ENCODE measurements at regions not wholly inside any gene's neighbourhood (a gene's known extent, or its start where the extent isn't known, plus 50 kb on each side); places are given as distances from the start of the nearest gene placed in this dataset.

GRCh38 chr2:57453945-57454344, 592.7 kb upstream of the VRK2 start:
- TF ChIP-seq ZNF496 (CRISPR knock-in tag; IDR thresholded peaks at IDR 0.05; ENCODE audit: insufficient replicate concordance): no peak
- ATAC-seq: no peak
- CTCF ChIA-PET (ENCODE audit: low intra/inter-chr PET ratio, low total read pairs): no interaction called here
- in situ Hi-C loops (cut with HindIII; ENCODE audit: extremely low pct_ligation_motif_present, low pct_unique_long_range_greater_than_20kb): no loop called here
- no peaks in the 10 kb centered on the region for H4K20me1 ChIP-seq (ENCODE audit: insufficient read depth, low read length)
- no peak for DNase-seq (ENCODE audit: low spot score)
- H3K36me3 ChIP-seq (replicated peaks in 1 of 2; ENCODE audit: control insufficient read depth in 1 of 2, insufficient read depth in 2 of 2, low read length in 2 of 2): no peaks in the 10 kb centered on the region
- no peak for FAIRE-seq
- H3K4me2 ChIP-seq (ENCODE audit: low read depth, low read length): no peak overlapping the region
- intact Hi-C loops (cut with micrococcal nuclease; ENCODE audit: unreplicated experiment): no loop called here
- 6% methylated on average over 1 of the region's 1 CpG for WGBS (ENCODE audit: low lambda C conversion rate)
- no peak overlapping the region for H2AFZ ChIP-seq (ENCODE audit: low read length)
- H3K9me3 ChIP-seq (ENCODE audit: low read length): no peaks in the 10 kb centered on the region
- H3K79me2 ChIP-seq (ENCODE audit: insufficient read depth, low read length): no peaks in the 10 kb centered on the region
- no TSS peak for BruUV-seq (replicated peaks)
- no peaks in the 10 kb centered on the region for H3K27me3 ChIP-seq (ENCODE audit: control insufficient read depth in 1 of 2, insufficient read depth in 2 of 2, low read length in 2 of 2)
- no peaks in the 10 kb centered on the region for H3K4me1 ChIP-seq (ENCODE audit: insufficient read depth, low read length)
- POLR2A ChIA-PET: no interaction called here
- no peak overlapping the region for H3K4me3 ChIP-seq (replicated peaks in 1 of 3; ENCODE audit: insufficient read depth in 1 of 3, low read depth in 2 of 3, low read length in 3 of 3)
- no peak overlapping the region for H3K27ac ChIP-seq (ENCODE audit: extremely low read length, insufficient read depth, low read length)
- no peak overlapping the region for H3K9ac ChIP-seq (ENCODE audit: insufficient read depth, low read depth, low read length)

GRCh38 chr2:57460396-57461276, 586.0 kb upstream of the VRK2 start:
- TF ChIP-seq ZFP90 (CRISPR knock-in tag; IDR thresholded peaks at IDR 0.05; ENCODE audit: borderline replicate concordance): no peak
- no peak for TF ChIP-seq ZMAT5 (CRISPR knock-in tag; IDR thresholded peaks at IDR 0.05; ENCODE audit: borderline replicate concordance, low read depth)
- TF ChIP-seq POLR2AphosphoS5 (IDR thresholded peaks at IDR 0.05; ENCODE audit: low read depth, low read length): no peak
- TF ChIP-seq SNAI1 (CRISPR knock-in tag; IDR thresholded peaks at IDR 0.05; ENCODE audit: borderline replicate concordance): no peak
- TF ChIP-seq ZMYM4 (CRISPR knock-in tag; IDR thresholded peaks at IDR 0.05): no peak
- TF ChIP-seq ZC3H4 (CRISPR knock-in tag; IDR thresholded peaks at IDR 0.05; ENCODE audit: borderline replicate concordance): no peak
- no peak for TF ChIP-seq MEF2D (CRISPR knock-in tag; IDR thresholded peaks at IDR 0.05)
- TF ChIP-seq ZFP1 (CRISPR knock-in tag; IDR thresholded peaks at IDR 0.05): no peak
- no peak for TF ChIP-seq GMEB2 (CRISPR knock-in tag; IDR thresholded peaks at IDR 0.05; ENCODE audit: low read depth)
- no peak for TF ChIP-seq ZNF567 (CRISPR knock-in tag; IDR thresholded peaks at IDR 0.05; ENCODE audit: borderline replicate concordance)
- TF ChIP-seq RXRB (CRISPR knock-in tag; IDR thresholded peaks at IDR 0.05; ENCODE audit: borderline replicate concordance): no peak
- no peak for TF ChIP-seq GLMP (CRISPR knock-in tag; IDR thresholded peaks at IDR 0.05; ENCODE audit: borderline replicate concordance)
- TF ChIP-seq ZNF547 (CRISPR knock-in tag; IDR thresholded peaks at IDR 0.05): no peak
- Histone ChIP-seq H3K36me3 (replicated peaks in 1 of 2; ENCODE audit: control insufficient read depth in 1 of 2, insufficient read depth in 2 of 2, low read length in 2 of 2) (no peaks in the 10 kb centered on the region), H4K20me1 (ENCODE audit: insufficient read depth, low read length) (no peaks in the 10 kb centered on the region), H3K27ac (ENCODE audit: extremely low read length, insufficient read depth, low read length) (no peak overlapping the region), H3K4me1 (ENCODE audit: insufficient read depth, low read length) (no peaks in the 10 kb centered on the region), H3K4me2 (ENCODE audit: low read depth, low read length) (no peak overlapping the region), H2AFZ (ENCODE audit: low read length) (no peak overlapping the region), H3K9me3 (ENCODE audit: low read length) (no peaks in the 10 kb centered on the region), H3K9ac (ENCODE audit: insufficient read depth, low read depth, low read length) (no peak overlapping the region), H3K27me3 (ENCODE audit: control insufficient read depth in 1 of 2, insufficient read depth in 2 of 2, low read length in 2 of 2) (no peaks in the 10 kb centered on the region), H3K79me2 (ENCODE audit: insufficient read depth, low read length) (no peaks in the 10 kb centered on the region), H3K4me3 (replicated peaks in 1 of 3; ENCODE audit: insufficient read depth in 1 of 3, low read depth in 2 of 3, low read length in 3 of 3) (no peak overlapping the region)
- no TSS peak for BruUV-seq (replicated peaks)
- WGBS (ENCODE audit: low lambda C conversion rate): 0% methylated on average over 2 of the region's 2 CpGs
- ChIA-PET POLR2A (no interaction called here), CTCF (ENCODE audit: low intra/inter-chr PET ratio, low total read pairs) (no interaction called here)
- intact Hi-C loops (cut with micrococcal nuclease; ENCODE audit: unreplicated experiment): no loop called here
- FAIRE-seq (no peak), DNase-seq (ENCODE audit: low spot score) (no peak), ATAC-seq (no peak)
- in situ Hi-C loops (cut with HindIII; ENCODE audit: extremely low pct_ligation_motif_present, low pct_unique_long_range_greater_than_20kb): no loop called here
